ENCODE measurements at regions not wholly inside any gene's neighbourhood (a gene's known extent, or its start where the extent isn't known, plus 50 kb on each side); places are given as distances from the start of the nearest gene placed in this dataset.

- DNase-seq (ENCODE audit: low spot score), result no peak
These were observed 804.3 kb downstream of the RNF144A start for GRCh38 chr2:7721413-7721995.

- DNase-seq (ENCODE audit: low spot score), result no peak
These were observed 805.1 kb downstream of the RNF144A start for GRCh38 chr2:7722212-7722910.

- DNase-seq (ENCODE audit: low spot score), result no peak
These were observed 807.1 kb downstream of the RNF144A start for GRCh38 chr2:7724336-7724735.

- DNase-seq (ENCODE audit: low spot score), result no peak
These were observed 808.1 kb downstream of the RNF144A start for GRCh38 chr2:7725171-7725849.

GRCh38 chr2:7725850-7726242 lies 808.6 kb downstream of the RNF144A start:
- DNase-seq (ENCODE audit: low spot score), result no peak

- no peak for DNase-seq (ENCODE audit: low spot score)
These were observed 809.8 kb downstream of the RNF144A start for GRCh38 chr2:7726989-7727388.

- DNase-seq (ENCODE audit: low spot score), result no peak
These were observed 811.2 kb downstream of the RNF144A start for GRCh38 chr2:7728388-7728787.

GRCh38 chr2:7730449-7730848 lies 813.2 kb downstream of the RNF144A start:
- DNase-seq (ENCODE audit: low spot score), result no peak

- DNase-seq (ENCODE audit: low spot score), result no peak
These were observed 813.8 kb downstream of the RNF144A start for GRCh38 chr2:7730990-7731389.

GRCh38 chr2:7732497-7732896 lies 815.3 kb downstream of the RNF144A start:
- no peak for DNase-seq (ENCODE audit: low spot score)

- no peak for DNase-seq (ENCODE audit: low spot score)
These were observed 819.6 kb downstream of the RNF144A start for GRCh38 chr2:7736646-7737305.

GRCh38 chr2:7738596-7738995 lies 821.4 kb downstream of the RNF144A start:
- DNase-seq (ENCODE audit: low spot score), result no peak

- DNase-seq (ENCODE audit: low spot score), result no peak
These were observed 822.9 kb downstream of the RNF144A start for GRCh38 chr2:7740114-7740513.

- no peak for DNase-seq (ENCODE audit: low spot score)
These were observed 825.1 kb downstream of the RNF144A start for GRCh38 chr2:7742301-7742700.

GRCh38 chr2:7744827-7745226 lies 827.6 kb downstream of the RNF144A start:
- no peak for DNase-seq (ENCODE audit: low spot score)

GRCh38 chr2:7745369-7745768 lies 828.2 kb downstream of the RNF144A start:
- no peak for DNase-seq (ENCODE audit: low spot score)

GRCh38 chr2:7748717-7749415 lies 831.7 kb downstream of the RNF144A start:
- DNase-seq (ENCODE audit: low spot score), result no peak

GRCh38 chr2:7749895-7750559 lies 832.8 kb downstream of the RNF144A start:
- DNase-seq (ENCODE audit: low spot score), result no peak

- DNase-seq (ENCODE audit: low spot score), result no peak
These were observed 835.1 kb downstream of the RNF144A start for GRCh38 chr2:7752291-7752690.

GRCh38 chr2:7753777-7754176 lies 836.6 kb downstream of the RNF144A start:
- DNase-seq (ENCODE audit: low spot score), result no peak

- DNase-seq (ENCODE audit: low spot score), result no peak
These were observed 838.7 kb downstream of the RNF144A start for GRCh38 chr2:7755879-7756278.

All from D341Med (cell line).